Posterior vena cava (tissue), 2 donors: ENCODE measurements at regions not wholly inside any gene's neighbourhood (a gene's known extent, or its start where the extent isn't known, plus 50 kb on each side); places are given as distances from the start of the nearest gene placed in this dataset.

ENCODE experiments used
- DNase-seq: peaks from one replicate; pipeline ENCODE4 v3.0.0-alpha.2; 2020; ENCODE audit warnings: low spot score
- intact Hi-C, 2 donors: fragments of 100-400 bp; cut with DNase I; formaldehyde crosslinking; loops; one replicate each; pipeline versions ENCODE4 v1.14.1 to v1.14.2; 2022 to 2023
- donor health status: DM: yes; HTN: yes; CAD: no.
- donor health status: DM: yes; HTN: yes; CAD: no.

- intact Hi-C loops, result no loop called here
- no peak for DNase-seq
These were observed 710.7 kb upstream of the ADAMTS5 start for GRCh38 chr21:27677546-27677945.

- intact Hi-C loops, result no loop called here
These were observed 708.4 kb upstream of the ADAMTS5 start for GRCh38 chr21:27675306-27675705.

DNA sequence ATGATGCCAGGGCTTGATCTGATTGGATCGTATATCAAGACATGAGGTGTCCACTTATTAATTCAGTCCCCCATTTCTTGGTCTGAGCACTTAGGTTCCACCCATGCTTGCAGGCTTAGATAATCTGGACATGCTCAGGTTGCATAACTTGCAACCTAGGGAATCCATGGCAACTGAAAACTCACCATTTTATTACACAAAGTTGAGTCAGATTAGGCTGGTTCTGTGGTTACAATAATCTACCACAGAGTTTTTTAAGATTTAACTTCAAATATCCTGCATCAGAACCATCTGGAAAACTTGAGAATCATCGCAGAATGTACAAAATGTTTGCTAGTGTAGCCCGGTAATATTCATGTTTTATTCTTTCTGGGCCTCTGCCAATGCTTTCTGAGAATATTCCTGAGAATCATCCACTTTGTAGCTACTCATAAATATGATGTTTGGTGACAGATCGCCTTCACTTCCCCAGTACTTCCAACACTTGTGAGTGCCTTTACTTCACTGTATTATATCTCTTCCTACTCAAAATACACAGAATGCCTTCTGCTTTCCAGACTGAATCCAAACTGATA is 707.2 kb upstream of the ADAMTS5 start:
- intact Hi-C loops, result no loop called here
- DNase-seq, result no peak

More at GRCh38 chr21:27675306-27675705, 708.4 kb upstream of the ADAMTS5 start:
- no peak for DNase-seq

- no peak for DNase-seq
- intact Hi-C loops, result no loop called here
These were observed 706.7 kb upstream of the ADAMTS5 start for GRCh38 chr21:27673581-27673980.

GRCh38 chr21:27671207-27671606 is 704.3 kb upstream of the ADAMTS5 start:
- intact Hi-C loops, result no loop called here
- DNase-seq, result no peak

GRCh38 chr21:27653481-27653880 is 686.6 kb upstream of the ADAMTS5 start:
- intact Hi-C loops, result no loop called here
- DNase-seq, result no peak

DNA sequence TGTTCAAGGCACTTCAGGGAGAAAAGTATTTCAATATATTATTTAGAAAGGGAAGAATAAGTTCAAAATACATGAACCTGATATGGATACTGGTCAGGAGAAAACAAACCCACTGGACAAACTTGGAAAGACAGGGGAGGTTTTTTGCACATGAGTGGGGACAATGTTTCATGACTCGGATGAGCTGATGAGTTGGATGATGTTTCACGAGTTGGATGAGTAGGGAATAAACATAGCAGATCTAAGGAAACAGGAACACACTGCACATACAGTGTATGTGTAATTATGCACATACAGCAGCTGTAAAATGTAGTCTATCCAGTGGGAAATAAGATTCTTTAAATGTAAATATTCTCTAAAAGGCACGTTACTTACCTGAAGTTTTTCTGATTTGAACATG is 682.9 kb upstream of the ADAMTS5 start:
- intact Hi-C loops, result no loop called here
- no peak for DNase-seq

DNA sequence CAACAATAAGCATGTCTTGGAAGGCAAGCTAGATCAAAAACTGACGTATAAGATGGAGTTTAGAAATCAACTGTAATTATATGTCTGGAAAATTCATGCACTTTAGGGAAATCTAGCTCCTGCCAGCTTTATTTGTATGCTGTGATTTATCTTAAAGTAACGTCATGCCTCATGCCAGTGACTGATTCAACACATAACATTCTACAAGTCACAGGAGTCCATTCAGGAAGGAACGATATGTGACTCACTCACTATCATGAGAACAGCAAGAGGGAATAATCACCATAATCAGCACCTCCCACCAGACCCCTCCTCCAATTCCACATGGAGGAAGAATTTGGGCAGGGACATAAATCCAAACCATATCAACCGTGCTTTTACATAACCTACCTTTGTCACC is 682.4 kb upstream of the ADAMTS5 start:
- intact Hi-C loops, result no loop called here
- DNase-seq, result no peak

GRCh38 chr21:27648560-27648959 is 681.7 kb upstream of the ADAMTS5 start:
- intact Hi-C loops, result no loop called here
- no peak for DNase-seq

GRCh38 chr21:27647921-27648320 is 681.0 kb upstream of the ADAMTS5 start:
- DNase-seq, result no peak
- intact Hi-C loops, result no loop called here

DNA sequence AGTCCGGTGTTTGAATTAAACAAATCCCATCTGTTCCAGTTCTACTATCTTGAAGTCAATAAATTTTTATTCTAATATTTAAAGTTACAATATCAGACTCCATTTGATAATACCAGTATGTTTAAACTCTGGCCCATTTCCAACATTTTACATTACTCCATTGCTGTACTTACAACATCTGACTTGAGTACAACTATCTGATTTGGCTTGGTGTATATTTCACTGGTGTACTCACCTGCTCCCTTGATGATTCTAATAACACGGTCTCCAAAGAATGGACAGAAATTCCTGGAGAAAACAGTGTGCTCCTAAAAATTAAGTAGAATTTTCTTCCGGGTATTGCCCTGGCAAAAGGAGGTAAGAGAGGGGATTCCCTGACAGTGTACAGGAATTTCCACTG is 680.5 kb upstream of the ADAMTS5 start:
- intact Hi-C loops, result no loop called here
- DNase-seq, result no peak

DNA sequence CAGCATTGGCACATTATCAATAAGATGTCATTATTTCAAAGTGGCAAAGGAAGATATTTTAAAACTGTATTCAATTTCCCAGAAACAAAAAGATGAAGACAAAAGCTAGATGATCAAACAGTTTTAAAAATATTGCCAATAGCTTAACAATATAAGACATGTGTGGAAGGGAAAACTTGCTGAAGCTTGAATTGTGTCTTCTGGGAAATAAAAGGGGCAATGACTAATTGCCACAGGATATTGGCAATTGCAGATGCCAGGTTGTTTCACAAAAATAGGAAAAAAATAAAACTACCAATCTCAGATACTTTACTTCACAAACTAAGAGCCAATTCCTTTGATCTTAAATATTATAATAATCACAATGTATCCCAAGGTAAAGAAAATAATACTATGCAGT is 679.8 kb upstream of the ADAMTS5 start:
- no peak for DNase-seq
- intact Hi-C loops, result no loop called here

- intact Hi-C loops, result no loop called here
These were observed 679.2 kb upstream of the ADAMTS5 start for GRCh38 chr21:27646056-27646455.

GRCh38 chr21:27645285-27645684 is 678.4 kb upstream of the ADAMTS5 start:
- intact Hi-C loops, result no loop called here
- no peak for DNase-seq

More at GRCh38 chr21:27646056-27646455, 679.2 kb upstream of the ADAMTS5 start:
- DNase-seq, result no peak

DNA sequence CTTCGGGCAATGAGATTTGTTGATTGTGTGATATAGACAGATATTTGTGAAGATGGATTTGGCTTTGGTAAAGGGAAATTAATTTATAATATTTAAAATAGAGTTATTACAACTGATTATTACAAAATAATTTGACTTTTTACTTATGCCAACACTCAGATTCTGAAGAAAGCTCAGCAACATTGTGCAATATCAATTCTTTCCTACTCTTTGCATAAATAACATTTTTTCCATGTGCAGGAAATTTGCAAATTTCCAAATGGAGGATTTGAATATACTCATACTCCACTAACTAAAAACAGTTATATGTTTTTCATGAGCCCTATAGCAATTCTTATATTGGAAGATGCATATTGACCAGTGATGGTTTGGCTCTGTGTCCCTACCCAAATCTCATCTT is 676.4 kb upstream of the ADAMTS5 start:
- intact Hi-C loops, result no loop called here
- no peak for DNase-seq

- DNase-seq, result no peak
- intact Hi-C loops, result no loop called here
These were observed 672.4 kb upstream of the ADAMTS5 start for GRCh38 chr21:27639286-27639685.

- no peak for DNase-seq
- intact Hi-C loops, result no loop called here
These were observed 669.8 kb upstream of the ADAMTS5 start for GRCh38 chr21:27636656-27637055.

DNA sequence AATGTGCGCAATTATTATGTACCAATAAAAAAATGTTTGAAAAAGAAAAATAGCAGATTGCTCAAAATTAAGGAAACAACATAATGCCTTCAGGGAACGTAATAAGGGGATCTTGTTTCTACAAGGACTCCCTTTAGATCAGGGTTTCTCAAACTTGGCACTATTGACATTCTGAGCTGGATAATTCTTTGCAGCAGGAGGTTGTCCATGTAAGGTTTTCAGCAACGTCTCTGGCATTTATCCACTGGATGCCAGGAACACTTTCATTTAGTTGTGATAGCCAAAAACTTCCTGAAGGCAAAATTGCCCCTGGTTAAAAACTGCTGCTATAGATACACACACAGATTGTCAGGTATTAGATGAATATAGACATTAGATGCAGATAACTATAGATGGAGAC is 666.7 kb upstream of the ADAMTS5 start:
- no peak for DNase-seq
- intact Hi-C loops, result no loop called here

- DNase-seq, result no peak
- intact Hi-C loops, result no loop called here
These were observed 664.6 kb upstream of the ADAMTS5 start for GRCh38 chr21:27631471-27631870.

- intact Hi-C loops, result no loop called here
- no peak for DNase-seq
These were observed 655.7 kb upstream of the ADAMTS5 start for GRCh38 chr21:27622631-27623030.

DNA sequence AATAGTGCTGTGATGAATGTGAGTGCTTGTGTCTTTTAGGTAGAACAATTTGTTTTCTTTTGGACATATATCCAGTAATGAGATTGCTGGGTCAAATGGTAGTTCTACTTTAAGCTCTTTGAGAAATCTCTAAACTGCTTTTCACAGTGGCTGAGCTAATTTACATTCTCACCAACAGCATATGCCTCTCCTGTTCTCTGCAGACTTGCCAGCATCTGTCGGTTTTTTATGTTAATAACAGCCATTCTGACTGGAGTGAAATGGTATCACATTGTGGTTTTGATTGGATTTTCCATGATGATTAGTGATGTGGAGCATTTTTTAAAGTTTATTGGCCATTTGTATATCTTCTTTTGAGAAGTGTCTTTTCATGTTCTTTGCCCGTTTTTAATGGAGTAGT is 647.3 kb upstream of the ADAMTS5 start:
- intact Hi-C loops, result no loop called here
- no peak for DNase-seq

DNA sequence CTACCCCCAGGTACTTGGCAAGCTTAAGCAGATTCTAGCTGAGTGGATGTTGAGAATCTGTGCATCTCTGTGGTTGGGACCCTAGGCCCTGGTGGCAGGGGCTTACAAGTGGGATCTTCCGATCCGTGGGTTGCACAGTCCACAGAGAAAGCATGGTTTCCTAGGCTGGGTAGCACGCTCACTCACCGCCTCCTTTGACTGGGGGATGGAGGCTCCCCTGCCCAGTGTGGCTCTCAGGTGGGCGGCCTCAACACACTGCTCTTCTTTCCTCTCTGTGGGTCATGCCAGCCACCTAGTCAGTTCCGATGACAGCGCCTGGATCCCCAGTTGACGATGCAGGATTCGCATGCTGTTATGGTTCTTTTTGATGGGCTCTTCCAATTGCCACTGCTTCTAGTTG is 639.5 kb upstream of the ADAMTS5 start:
- intact Hi-C loops, result no loop called here
- no peak for DNase-seq
